ENCODE measurements at regions not wholly inside any gene's neighbourhood (a gene's known extent, or its start where the extent isn't known, plus 50 kb on each side); places are given as distances from the start of the nearest gene placed in this dataset.
"Not testable (repeated sequence)": the region's sequence is repeated elsewhere in the genome, so short reads cannot be mapped to it uniquely, and the experiment has no call there.

DNA sequence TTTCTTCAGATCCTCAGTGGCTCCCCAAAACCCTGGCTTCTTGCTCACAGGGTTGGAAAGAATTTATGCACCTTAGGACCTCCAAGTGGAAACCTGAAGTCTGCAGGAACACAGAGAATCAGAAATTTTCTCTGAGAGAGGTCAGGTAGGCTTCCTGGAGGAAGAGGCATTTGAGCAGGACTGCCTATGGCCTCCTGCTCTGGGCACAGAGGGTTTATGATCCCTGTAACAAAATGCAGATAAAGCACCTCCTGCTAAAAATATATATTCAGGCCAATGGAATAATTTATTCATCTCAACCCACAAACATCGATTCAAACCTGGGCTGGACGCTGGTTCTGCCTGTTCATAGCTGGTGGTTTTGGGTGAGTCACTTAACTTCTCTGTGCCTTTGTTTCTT lies 68.1 kb upstream of the FGF3 start:
- no peak for DNase-seq

DNA sequence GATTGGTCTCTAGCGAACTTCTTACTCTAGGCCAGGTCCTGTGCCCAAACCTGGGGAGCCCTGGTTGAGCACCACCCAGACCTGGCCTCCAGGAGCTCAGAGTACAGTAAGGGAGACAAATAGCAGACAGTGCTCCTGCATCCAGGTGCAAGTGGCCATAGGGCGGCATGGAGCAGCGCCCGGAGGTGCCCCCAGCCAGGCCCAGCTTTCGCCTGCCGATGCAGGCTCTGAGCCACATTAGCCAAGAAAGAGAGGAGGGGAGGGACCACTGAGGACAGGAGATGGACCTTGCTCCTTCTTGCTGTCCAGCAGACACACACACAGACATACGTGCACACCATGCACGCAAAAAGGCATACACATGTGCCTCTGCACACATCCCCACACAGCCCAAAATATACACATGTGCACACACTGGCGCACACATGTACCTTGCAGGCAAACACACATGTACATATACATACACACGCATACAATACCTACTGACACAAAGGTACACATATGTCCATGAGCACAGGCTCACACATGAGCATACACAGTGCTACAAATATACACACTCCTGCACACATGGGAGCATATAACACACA lies 68.7 kb upstream of the FGF3 start:
- DNase-seq, result no peak

DNA sequence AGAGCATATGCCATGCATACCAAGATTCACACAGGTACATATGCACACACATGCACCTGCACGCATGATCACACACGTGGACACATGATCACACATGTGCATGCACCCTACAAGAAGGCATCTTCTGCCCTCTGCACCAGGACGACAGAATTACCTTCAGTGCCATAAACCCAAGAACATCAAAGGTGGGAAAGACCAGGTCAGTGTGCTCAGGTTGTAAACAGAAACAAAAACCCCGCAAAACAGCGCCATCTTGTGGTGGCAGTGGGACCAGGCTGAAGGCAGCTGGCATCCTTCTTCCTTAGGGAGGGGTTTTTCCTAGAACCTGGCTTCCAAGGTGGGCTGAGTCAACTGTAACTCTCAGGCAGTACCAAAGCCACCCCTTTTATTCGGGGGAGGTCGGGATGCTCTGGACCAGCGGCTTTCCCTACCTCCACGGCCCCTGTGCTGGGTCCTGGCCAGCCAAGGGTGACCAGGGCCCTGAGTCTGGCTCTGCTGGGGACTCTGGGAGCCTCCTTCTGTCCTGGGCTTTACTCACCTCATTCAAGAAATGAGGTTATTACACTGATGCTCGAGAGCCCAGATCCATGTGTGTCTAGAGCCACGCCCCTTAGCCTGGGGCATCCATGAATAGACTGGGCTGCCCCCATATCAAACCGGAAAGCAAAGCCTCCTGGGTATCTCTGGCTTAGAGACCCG lies 69.4 kb upstream of the FGF3 start:
- peak; percentile 82 for DNase-seq

- DNase-seq, result peak; percentile 54
Observed at GRCh38 chr11:69889400-69890318, 70.4 kb upstream of the FGF3 start.

DNA sequence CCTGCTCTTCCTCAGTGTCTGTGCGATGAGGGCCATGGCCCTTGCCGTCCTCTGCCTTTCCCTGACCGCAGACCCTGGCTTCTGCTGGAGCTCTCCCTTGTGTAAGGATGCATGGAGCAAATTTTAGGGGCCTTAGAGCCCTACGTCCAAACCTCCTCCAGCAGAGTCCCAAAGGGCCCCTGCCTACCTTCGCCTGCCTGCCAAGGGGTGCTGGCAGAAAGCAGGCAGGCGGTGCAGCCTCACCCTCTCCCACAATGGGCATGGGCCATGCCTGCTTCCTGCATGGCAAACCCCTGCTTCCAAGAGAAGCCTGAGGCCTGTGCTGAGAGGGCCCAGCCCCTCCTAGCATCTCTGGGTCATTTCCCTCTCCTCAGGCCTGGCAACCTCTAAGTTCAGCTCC lies 71.3 kb upstream of the FGF3 start:
- peak; percentile 40 for DNase-seq

GRCh38 chr11:69891421-69892236 lies 72.4 kb upstream of the FGF3 start:
- DNase-seq, result peak; percentile 52

DNA sequence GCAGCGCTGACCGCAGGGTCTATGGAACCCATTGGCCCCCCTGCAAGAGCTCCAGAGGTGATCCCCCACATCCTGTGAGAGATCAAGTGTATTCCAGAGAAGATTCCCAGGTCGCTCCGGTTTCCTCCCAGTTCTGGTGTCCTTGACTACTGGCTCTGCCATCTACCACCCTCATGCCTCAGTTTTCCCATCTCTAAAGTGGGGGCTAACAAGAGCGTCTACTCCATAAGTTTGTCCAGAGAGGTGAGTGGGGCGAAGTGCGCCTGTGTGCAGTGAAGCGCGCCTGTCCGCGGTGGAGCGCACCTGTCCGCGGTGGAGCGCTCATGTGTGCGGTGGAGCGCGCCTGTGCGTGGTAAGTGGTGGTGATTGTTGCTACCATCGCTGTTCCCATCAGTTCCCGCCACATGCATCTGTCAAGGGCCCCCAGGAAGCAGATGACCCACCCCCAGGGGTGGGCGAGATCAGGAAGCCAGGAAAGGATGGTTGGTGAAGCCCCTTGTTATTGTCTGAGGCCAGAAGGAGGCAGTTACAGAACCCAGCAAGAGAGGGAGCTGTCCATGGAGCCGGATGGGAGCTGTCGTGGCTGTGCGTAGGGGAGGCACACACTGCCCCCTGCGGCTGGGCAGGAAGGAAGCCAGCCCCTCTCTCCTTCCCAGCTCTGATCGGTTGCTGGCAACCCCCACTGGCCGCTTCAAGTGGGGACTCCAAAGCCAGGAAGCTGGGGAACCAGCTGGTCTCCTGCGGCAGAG lies 73.2 kb upstream of the FGF3 start:
- peak; percentile 42 for DNase-seq

GRCh38 chr11:69892986-69893555 lies 73.9 kb upstream of the FGF3 start:
- DNase-seq, result peak; percentile 43

GRCh38 chr11:69893631-69894030 lies 74.4 kb upstream of the FGF3 start:
- DNase-seq, result peak; percentile 31

- peak; percentile 59 for DNase-seq
Observed at GRCh38 chr11:69894181-69894611, 75.0 kb upstream of the FGF3 start.

GRCh38 chr11:69894648-69895047 lies 75.4 kb upstream of the FGF3 start:
- DNase-seq, result no peak

DNA sequence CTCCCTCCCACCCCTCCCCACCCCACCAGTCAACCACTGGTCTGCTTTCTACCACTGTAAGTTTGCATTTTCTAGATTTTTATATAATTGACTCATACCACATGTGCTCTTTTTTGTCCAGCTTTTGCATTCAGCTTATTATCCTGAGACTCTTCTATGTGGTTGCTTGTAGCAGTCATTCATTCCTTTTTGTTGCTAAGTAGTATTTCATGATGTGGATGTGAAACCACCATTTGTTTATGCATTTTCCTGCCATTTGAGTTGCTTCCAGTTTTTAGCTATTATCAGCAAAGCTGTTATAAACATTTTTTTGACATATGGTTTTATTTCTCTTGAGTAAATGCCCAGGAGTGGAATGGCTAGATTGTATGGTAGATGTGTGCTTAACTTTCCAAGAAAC lies 77.0 kb upstream of the FGF3 start:
- DNase-seq, result no peak

DNA sequence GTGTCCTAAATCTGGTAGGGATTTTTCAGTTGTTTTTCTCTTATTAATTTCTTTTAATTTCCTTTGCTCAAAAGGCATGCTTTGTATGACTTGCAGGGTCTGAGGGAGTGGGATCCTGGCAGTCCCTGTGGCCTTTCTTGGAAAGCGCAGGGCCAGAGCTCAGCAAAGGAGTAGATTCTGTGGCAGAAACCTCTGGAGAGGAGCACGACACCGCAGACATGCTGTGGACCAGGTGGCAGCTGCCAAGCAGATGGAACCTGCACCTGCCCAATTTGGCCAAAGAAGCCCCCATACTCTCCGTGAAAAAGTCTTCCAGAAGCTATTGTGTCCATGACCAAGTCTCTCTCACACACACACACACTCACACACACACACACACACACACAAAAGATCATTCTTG lies 78.9 kb upstream of the FGF3 start:
- no peak for DNase-seq

DNA sequence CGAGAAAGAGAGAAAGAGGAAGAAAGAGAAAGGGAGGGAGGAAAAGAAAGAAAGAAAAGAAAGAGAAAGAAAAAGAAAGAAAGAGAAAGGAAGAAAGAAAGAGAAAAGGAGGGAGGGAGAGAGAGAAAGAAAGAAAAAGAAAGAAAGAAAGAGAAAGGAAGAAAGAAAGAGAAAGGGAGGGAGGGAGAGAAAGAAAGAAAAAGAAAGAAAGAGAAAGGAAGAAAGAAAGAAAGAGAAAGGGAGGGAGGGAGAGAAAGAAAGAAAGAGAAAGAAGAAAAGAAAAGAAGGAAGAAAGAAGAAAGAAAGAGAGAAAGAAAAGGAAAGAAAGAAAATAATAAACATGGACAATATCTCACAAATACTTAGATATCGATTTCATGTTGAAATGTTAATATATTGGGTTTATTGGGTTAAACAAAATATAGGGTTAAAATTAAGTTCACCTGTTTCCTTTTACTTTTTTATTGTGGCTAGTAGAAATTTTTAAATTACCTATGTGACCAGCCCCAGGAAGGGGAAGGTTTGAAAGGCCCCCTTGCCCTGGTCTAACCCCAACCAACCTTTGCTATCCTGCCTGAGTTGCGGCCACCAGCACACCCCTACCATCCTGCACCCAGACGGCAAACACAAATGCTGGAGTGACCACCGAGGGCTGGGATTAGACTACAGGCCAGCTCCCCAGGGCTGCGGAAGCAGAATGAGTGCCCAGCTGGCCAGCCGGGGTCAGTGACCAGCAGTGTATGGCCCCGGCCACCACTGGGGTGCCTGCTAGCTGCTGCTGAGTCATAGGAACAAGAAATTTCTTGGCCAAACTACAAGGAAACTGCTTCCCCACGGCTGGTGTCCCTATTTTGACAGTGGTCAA lies 81.0 kb upstream of the FGF3 start:
- no peak for DNase-seq

DNA sequence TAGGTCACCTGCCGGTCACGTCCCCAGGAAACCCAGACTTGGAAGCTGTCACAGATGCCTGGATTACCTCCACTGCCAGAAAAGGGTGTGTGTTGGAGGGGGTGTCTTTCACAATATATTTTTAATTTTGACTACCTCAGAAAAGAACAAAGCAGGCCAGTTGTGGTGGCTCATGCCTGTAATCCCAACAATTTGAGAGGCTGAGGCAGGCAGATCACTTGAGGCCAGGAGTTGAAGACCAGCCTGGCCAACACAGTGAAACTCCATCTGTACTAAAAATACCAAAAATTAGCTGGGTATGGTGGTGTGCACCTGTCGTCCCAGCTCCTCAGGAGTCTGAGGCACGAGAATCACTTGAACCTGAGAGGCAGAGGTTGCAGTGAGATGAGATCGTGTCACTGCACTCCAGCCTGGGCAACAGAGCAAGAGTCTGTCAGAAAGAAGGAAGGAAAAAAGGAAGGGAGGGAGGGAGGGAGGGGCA lies 81.6 kb upstream of the FGF3 start:
- not testable (repeated sequence) for DNase-seq

GRCh38 chr11:69902337-69902736 lies 83.1 kb upstream of the FGF3 start:
- no peak for DNase-seq

- peak; percentile 43 for DNase-seq
Observed at GRCh38 chr11:69903211-69903610, 84.0 kb upstream of the FGF3 start.

DNA sequence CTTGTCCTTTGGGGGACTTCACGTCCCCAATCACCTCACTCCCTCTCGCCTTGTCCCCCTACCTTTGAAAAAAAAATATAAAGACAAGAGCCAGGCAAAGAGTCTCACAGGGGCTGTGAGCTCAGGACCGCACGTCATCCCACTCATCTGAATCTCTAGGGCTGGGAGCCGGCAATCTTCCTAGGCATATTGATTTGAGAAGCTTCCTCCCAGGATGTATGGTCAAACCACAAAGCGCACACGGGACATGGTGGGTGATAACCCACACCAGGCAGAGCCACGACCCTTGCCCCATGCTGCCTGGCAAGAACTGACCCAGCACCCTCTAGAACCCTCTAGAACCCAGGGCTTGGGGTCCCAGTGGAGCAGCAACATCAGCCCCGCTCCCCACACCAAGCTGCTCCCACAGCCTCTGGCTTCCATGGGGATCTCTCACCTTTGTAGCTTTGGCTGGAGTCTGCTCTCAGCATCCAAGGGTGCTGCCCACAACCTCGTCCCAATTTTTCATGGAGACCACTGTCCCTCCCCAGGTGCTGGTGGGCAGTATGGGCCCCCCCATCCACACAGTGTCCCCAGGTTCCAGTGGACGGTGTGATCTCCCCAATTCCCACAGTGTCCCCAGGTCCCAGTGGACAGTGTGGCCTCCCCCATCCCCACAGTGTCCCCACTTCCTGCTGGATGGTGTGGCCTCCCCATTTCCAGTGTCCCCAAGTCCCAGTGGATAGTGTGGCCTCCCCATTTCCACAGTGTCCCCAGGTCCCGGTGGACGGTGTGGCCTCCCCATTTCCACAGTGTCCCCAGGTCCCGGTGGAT lies 85.2 kb upstream of the FGF3 start:
- DNase-seq, result no peak

- no peak for DNase-seq
Observed at GRCh38 chr11:69904974-69905535, 85.8 kb upstream of the FGF3 start.
